ENCODE measurements at regions not wholly inside any gene's neighbourhood (a gene's known extent, or its start where the extent isn't known, plus 50 kb on each side); places are given as distances from the start of the nearest gene placed in this dataset.

DNA sequence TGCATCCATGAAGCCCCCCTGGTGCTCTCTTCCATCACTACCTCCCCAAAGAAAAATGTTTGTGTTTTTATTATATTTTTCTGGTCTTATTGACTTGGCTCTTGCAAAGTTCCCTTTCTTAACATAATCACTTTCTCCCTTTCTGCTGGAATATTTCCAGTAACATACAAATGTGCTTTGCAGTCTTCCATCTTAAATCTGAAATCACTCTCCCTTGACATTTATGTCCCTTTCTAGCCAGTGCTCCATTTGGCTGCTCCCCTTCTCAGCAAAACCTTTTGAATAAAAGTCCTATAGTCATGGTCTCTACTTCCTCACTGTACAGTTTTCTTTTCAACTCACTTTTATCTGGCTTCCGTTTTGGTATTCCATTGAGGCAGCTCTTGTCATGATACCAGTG is 118.8 kb downstream of the SNAPC1 start:
- no peaks in the 10 kb centered on the region for H3K9me3 Mint-ChIP-seq
- no peak overlapping the region for H3K27ac Mint-ChIP-seq
- CTCF ChIA-PET = no interaction called here
- no peak for DNase-seq
- H3K36me3 Mint-ChIP-seq = no peaks in the 10 kb centered on the region
- peaks cover 49% of the 10 kb centered on the region for H3K27me3 Mint-ChIP-seq
- H3K4me3 Mint-ChIP-seq = no peak overlapping the region
- H3K4me1 Mint-ChIP-seq = no peaks in the 10 kb centered on the region

DNA sequence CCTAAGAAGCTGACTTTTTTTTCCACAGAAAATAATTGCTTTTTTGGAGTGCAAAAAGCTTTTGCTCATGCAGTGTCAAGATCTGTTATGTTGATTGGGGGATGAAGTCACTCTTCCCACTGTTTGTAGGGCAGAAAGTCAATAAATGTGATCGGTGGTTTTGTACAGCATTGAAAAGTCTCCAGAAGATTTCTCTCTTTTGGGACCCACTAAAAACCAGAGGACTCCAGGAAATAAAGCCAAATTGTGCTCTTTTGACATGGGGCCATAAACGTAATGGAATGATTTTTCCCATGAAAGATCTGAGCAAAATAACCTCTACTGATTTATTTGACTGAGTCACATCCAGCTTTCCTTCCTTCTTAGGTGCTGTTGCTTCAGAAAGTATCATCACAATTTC is 122.5 kb downstream of the SNAPC1 start:
- H3K27me3 Mint-ChIP-seq = peaks cover 29% of the 10 kb centered on the region
- no peak overlapping the region for H3K27ac Mint-ChIP-seq
- no peak for DNase-seq
- H3K36me3 Mint-ChIP-seq = peaks cover 5% of the 10 kb centered on the region
- H3K9me3 Mint-ChIP-seq = peaks cover 9% of the 10 kb centered on the region
- H3K4me3 Mint-ChIP-seq = no peak overlapping the region
- peaks cover 13% of the 10 kb centered on the region for H3K4me1 Mint-ChIP-seq
- CTCF ChIA-PET = no interaction called here

DNA sequence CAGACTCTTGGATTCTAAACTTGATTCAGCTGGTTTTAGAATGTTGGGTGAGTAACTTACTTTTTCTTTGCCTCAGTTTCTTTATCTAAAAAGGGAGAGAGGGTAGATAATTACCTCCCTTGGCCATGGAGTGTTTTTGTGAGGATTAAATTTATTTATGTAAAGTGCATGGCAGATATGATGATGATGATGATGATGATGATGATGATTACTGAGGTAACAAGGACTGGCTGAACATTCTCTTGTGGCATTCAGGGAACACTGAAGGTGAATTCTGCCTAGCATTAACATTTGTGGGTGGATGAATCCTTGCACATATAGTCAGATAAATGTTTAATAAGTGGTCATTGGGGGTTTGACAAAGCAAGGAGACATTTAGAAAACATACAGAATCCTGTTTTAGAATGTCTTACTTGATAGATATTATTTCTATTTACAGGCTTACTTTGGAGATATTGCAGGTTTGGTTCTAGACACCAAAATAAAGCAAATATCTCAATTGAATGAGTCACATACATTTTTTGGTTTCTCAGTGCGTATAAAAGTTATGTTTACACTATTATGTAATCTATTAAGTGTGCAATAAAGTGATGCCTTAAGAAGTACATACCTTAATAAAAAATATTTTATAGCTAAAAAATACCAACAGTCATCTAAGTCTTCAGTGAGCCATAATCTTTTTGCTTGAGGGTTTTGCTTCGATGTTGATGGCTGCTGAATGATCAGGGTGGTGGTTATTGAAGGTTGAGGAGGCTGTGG is 123.2 kb downstream of the SNAPC1 start:
- no peak overlapping the region for H3K27ac Mint-ChIP-seq
- H3K36me3 Mint-ChIP-seq = peaks cover 9% of the 10 kb centered on the region
- peaks cover 19% of the 10 kb centered on the region for H3K4me1 Mint-ChIP-seq
- H3K9me3 Mint-ChIP-seq = peaks cover 10% of the 10 kb centered on the region
- H3K4me3 Mint-ChIP-seq = no peak overlapping the region
- peaks cover 26% of the 10 kb centered on the region for H3K27me3 Mint-ChIP-seq
- no peak for DNase-seq
- CTCF ChIA-PET = interaction anchor here (1.0 kb wide), 1 partner anchor 598 kb away, joined by 4 read pairs; no protein-coding TSS in a partner anchor

DNA sequence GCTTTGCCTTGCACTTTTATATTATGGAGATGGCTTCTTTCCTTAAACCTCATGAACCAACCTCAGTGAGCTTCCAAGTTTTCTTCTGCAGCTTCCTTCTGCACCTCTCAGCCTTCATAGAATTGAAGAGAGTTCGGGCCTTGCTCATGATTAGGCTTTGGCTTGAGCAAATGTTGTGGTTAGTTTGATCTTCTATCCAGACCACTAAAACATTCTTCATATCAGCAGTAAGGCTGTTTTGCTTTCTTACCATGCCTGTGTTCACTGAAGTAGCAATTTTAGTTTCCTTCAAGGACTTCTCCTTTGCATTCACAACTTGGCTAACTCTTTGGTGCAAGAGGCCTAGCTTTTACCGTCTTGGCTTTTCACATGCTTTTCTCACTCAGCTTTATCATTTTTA is 125.4 kb downstream of the SNAPC1 start:
- Mint-ChIP-seq H3K4me1 (peaks cover 28% of the 10 kb centered on the region), H3K36me3 (peaks cover 9% of the 10 kb centered on the region), H3K27ac (no peak overlapping the region), H3K9me3 (peaks cover 10% of the 10 kb centered on the region), H3K4me3 (no peak overlapping the region), H3K27me3 (peaks cover 32% of the 10 kb centered on the region)
- CTCF ChIA-PET = interaction anchor here (1.0 kb wide), 2 partner anchors 27 to 37 kb away, joined by 3 to 4 read pairs; no protein-coding TSS in a partner anchor
- no peak for DNase-seq

GRCh38 chr14:61889914-61890351 is 127.7 kb downstream of the SNAPC1 start:
- peak; percentile 64 for DNase-seq
- Mint-ChIP-seq H3K27me3 (peaks cover 22% of the 10 kb centered on the region), H3K9me3 (peaks cover 10% of the 10 kb centered on the region), H3K36me3 (peaks cover 9% of the 10 kb centered on the region), H3K4me1 (peaks cover 28% of the 10 kb centered on the region), H3K27ac (peak overlapping the region; percentile 92), H3K4me3 (peak overlapping the region; percentile 4)
- CTCF ChIA-PET = interaction anchor here (0.9 to 2.6 kb wide), 6 partner anchors 10 to 619 kb away, joined by 3 to 12 read pairs (median 4); no protein-coding TSS in a partner anchor

DNA sequence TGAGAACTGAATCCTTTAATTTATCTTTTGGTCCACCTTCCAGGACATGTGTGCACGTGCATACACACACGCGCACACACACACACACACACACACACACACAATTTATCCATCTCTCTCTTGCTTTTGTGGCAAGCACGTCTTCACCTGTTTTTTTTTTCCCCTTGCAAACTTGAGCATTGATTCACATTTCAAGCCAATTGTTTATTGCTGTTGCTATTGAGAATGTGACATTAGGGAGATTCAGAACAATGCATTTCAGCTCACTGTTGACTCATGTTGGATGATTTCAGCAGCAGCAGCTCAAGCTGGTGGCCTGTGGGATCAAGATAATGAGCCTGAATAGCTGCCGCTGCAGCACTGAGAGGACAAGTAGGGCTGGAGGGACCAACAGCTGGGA is 128.9 kb downstream of the SNAPC1 start:
- H3K9me3 Mint-ChIP-seq = peaks cover 10% of the 10 kb centered on the region
- CTCF ChIA-PET = interaction anchor here (1.5 to 2.6 kb wide), 4 partner anchors 30 to 236 kb away, joined by 3 to 12 read pairs (median 6); no protein-coding TSS in a partner anchor
- peaks cover 28% of the 10 kb centered on the region for H3K4me1 Mint-ChIP-seq
- no peak for DNase-seq
- peaks cover 24% of the 10 kb centered on the region for H3K27me3 Mint-ChIP-seq
- H3K36me3 Mint-ChIP-seq = peaks cover 9% of the 10 kb centered on the region
- no peak overlapping the region for H3K27ac Mint-ChIP-seq
- H3K4me3 Mint-ChIP-seq = no peak overlapping the region

DNA sequence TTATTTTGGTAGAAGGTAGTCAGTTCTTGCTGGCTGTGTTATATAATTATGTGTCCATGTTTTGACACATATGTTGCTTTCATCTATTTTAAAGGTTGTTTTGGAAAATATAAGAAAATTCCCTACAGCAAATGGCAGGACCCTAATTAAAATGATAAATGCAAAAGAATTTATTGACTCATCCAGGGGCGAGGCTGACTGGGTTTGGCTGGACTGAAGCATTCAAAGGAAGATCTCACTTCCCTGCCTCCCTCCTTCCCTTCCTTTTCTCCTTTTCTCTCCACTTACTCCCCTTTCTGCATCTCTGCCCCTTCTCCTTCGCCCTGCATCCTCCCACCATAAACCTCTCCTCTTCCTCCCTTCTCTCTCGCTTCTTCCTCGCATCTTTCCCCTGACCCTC is 129.6 kb downstream of the SNAPC1 start:
- Mint-ChIP-seq H3K4me3 (no peak overlapping the region), H3K27me3 (peaks cover 20% of the 10 kb centered on the region), H3K27ac (no peak overlapping the region), H3K36me3 (peaks cover 9% of the 10 kb centered on the region), H3K4me1 (peaks cover 28% of the 10 kb centered on the region), H3K9me3 (peaks cover 10% of the 10 kb centered on the region)
- no peak for DNase-seq
- CTCF ChIA-PET = interaction anchor here (0.9 to 1.5 kb wide), 2 partner anchors 33 to 235 kb away, joined by 3 to 4 read pairs; no protein-coding TSS in a partner anchor

- H3K4me3 Mint-ChIP-seq = no peak overlapping the region
- peaks cover 25% of the 10 kb centered on the region for H3K4me1 Mint-ChIP-seq
- CTCF ChIA-PET = interaction anchor here (0.6 to 3.6 kb wide), 7 partner anchors 13 to 232 kb away, joined by 3 to 49 read pairs (median 4); no protein-coding TSS in a partner anchor
- peaks cover 29% of the 10 kb centered on the region for H3K27me3 Mint-ChIP-seq
- H3K36me3 Mint-ChIP-seq = peaks cover 9% of the 10 kb centered on the region
- no peak for DNase-seq
- peaks cover 10% of the 10 kb centered on the region for H3K9me3 Mint-ChIP-seq
- H3K27ac Mint-ChIP-seq = no peak overlapping the region
Measured at GRCh38 chr14:61893371-61893940, 131.2 kb downstream of the SNAPC1 start.

- Mint-ChIP-seq H3K27me3 (peaks cover 34% of the 10 kb centered on the region), H3K9me3 (peaks cover 2% of the 10 kb centered on the region), H3K4me3 (no peak overlapping the region), H3K4me1 (peaks cover 16% of the 10 kb centered on the region), H3K36me3 (peaks cover 5% of the 10 kb centered on the region), H3K27ac (no peak overlapping the region)
- peak; percentile 72 for DNase-seq
- CTCF ChIA-PET = interaction anchor here (0.7 to 3.6 kb wide), 4 partner anchors 34 to 231 kb away, joined by 3 to 49 read pairs (median 4); no protein-coding TSS in a partner anchor
Measured at GRCh38 chr14:61894452-61895077, 132.3 kb downstream of the SNAPC1 start.

DNA sequence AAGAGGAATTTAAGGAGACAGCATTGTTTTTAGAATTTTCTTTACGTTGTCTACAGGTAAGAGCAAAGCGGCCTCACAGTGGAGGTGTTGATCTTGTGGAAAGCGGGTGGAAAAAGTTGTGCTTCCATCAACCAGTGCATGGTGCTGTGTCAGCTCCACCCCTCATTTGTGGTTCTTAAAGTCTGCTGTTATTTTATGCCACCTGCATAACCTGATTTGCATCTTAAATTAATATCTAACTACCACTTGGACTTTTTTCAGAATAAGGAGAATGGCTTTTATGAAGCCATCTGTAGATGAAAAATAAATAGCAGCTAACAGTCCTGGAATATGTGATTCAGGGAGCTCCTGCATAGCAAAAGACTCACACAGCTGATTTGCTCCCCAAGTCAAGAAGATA is 135.1 kb downstream of the SNAPC1 start:
- Mint-ChIP-seq H3K36me3 (no peaks in the 10 kb centered on the region), H3K27me3 (peaks cover 29% of the 10 kb centered on the region), H3K4me1 (no peaks in the 10 kb centered on the region), H3K27ac (no peak overlapping the region), H3K9me3 (no peaks in the 10 kb centered on the region), H3K4me3 (no peak overlapping the region)
- DNase-seq = no peak
- CTCF ChIA-PET = no interaction called here

DNA sequence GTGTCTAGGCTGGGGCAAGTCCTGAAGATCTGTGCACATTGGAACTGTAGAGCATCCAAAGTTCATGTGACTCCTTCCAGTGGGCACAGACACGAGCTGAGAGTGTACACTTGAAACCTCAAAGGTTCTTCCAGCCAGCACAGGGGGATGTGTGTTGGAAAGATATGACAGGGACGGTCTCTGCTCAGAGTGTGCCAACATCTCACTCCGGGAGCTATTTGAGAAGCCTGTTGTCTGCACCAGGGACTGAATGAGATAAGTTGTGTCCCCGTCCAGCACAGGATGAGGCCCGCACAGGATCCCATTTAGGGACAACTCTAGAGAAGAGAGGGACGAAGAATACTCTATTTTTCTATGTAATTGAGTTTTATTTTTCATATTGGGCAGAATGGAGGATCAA is 136.3 kb downstream of the SNAPC1 start:
- no peak for DNase-seq
- Mint-ChIP-seq H3K27me3 (peaks cover 23% of the 10 kb centered on the region), H3K27ac (no peak overlapping the region), H3K4me3 (no peak overlapping the region), H3K9me3 (no peaks in the 10 kb centered on the region), H3K36me3 (no peaks in the 10 kb centered on the region), H3K4me1 (no peaks in the 10 kb centered on the region)
- CTCF ChIA-PET = interaction anchor here (1.8 kb wide), 1 partner anchor 229 kb away, joined by 5 read pairs; no protein-coding TSS in a partner anchor

GRCh38 chr14:61899497-61899896 is 137.3 kb downstream of the SNAPC1 start:
- CTCF ChIA-PET = interaction anchor here (1.4 to 1.8 kb wide), 2 partner anchors 10 to 228 kb away, joined by 4 to 5 read pairs; no protein-coding TSS in a partner anchor

DNA sequence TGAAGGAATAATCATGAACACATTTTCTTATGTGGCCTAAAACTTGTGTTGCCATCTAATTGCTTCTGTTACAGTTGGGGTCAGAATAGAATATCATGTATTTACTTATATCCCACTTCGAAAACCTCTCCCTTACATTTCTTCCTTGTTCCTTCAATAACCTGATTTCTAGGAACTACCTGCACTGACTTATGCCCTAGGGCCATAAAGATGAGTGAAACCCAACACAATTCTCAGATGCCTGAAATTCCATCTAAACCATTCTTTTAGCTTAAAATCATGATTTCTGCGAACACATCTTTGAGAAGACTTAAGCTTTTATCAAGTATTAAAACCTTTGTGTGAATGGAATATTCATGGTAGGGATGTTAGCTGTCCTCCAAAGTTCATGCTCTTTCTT is 142.7 kb downstream of the SNAPC1 start:
- Mint-ChIP-seq H3K4me3 (no peak overlapping the region), H3K9me3 (no peaks in the 10 kb centered on the region), H3K4me1 (no peaks in the 10 kb centered on the region), H3K27me3 (peaks cover 16% of the 10 kb centered on the region), H3K36me3 (no peaks in the 10 kb centered on the region), H3K27ac (no peak overlapping the region)
- no peak for DNase-seq
- CTCF ChIA-PET = interaction anchor here (0.9 to 1.3 kb wide), 3 partner anchors 9 to 212 kb away, joined by 3 read pairs; no protein-coding TSS in a partner anchor

More at GRCh38 chr14:61899497-61899896, 137.3 kb downstream of the SNAPC1 start:
- H3K4me3 Mint-ChIP-seq = no peak overlapping the region
- no peaks in the 10 kb centered on the region for H3K4me1 Mint-ChIP-seq
- H3K27me3 Mint-ChIP-seq = peaks cover 26% of the 10 kb centered on the region
- H3K27ac Mint-ChIP-seq = no peak overlapping the region
- H3K9me3 Mint-ChIP-seq = no peaks in the 10 kb centered on the region
- no peak for DNase-seq
- H3K36me3 Mint-ChIP-seq = no peaks in the 10 kb centered on the region

DNA sequence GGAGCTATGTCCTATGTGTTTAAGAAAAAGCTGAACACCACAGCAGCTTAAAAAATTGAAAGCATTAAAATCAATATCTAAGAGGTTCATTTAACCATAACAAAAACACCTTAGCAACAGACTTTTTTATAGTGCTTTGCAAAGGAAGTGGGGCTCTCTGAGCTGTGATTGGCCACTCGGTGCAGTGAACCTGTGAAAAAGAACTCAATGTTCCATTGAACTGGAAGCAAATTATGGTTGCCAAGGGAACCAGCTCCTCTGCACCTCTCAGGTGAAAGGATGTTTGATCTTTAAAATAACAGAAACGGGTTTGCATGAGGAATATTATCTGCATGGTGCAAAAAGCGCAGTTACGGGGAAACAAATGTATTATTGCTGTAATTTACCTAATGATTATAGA is 149.4 kb downstream of the SNAPC1 start:
- Mint-ChIP-seq H3K27ac (no peak overlapping the region), H3K36me3 (no peaks in the 10 kb centered on the region), H3K27me3 (peaks cover 7% of the 10 kb centered on the region), H3K9me3 (no peaks in the 10 kb centered on the region), H3K4me1 (no peaks in the 10 kb centered on the region), H3K4me3 (no peak overlapping the region)
- CTCF ChIA-PET = interaction anchor here (1.2 kb wide), 1 partner anchor 51 kb away, joined by 3 read pairs; no protein-coding TSS in a partner anchor
- DNase-seq = no peak
